GM10847 (cell line): ENCODE measurements at regions not wholly inside any gene's neighbourhood (a gene's known extent, or its start where the extent isn't known, plus 50 kb on each side); places are given as distances from the start of the nearest gene placed in this dataset.

Experiments used
- POLR2A ChIP-seq: IDR thresholded peaks from 2 replicates; pipeline ENCODE4 v1.6.1; 2011; ENCODE audit not compliant: insufficient read length; ENCODE audit errors: extremely low read depth

DNA sequence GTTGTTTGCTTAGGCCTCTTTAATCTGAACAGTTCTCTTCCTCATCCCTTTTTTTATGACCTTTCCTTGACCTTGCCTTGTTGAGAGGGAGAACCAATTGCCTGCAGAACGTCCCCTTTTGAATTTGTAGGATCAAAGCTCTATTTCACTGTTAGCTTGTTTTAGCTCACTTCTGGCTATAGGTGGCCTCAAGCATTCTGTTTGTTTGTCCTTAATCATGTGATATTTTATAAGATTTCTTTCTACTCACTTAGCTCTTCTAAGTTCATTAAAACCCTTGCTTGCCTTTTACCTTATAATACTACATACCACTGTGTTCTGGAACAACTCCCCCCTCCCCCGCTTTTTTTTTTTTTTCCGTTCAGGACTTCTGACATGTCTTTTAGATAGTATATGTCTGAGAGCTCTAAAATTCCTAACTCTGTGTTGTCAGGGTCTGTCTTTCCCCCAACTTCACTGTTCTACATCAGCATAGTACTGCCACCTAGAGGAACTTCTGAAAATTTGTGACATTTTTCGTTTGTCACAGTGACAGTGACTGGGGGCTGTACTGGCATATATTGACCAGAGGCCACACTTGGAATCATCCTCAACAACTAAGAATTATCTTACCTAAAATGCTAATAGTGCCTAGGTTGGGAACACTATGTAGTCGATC is 128.5 kb downstream of the LARP7 start:
- no peak for TF ChIP-seq POLR2A

DNA sequence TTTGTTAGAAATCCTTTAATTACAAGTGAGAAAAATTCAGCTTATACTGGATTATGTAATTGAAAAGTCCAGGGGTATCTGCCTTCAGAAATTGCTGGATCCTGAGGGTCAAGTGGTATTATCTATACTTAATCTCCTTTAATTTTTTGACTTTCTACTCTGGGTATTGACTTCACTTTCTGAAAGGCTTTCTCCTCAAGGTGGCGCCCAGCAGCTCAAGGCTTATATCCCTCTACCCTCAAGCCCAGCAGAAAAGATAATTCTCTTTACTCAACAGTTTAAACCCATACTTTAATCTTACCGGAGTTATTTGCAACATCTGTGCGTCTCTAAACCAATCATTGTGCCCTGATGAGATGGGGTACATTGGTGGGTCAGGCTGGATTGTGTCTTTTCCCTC is 129.5 kb downstream of the LARP7 start:
- TF ChIP-seq POLR2A = no peak

DNA sequence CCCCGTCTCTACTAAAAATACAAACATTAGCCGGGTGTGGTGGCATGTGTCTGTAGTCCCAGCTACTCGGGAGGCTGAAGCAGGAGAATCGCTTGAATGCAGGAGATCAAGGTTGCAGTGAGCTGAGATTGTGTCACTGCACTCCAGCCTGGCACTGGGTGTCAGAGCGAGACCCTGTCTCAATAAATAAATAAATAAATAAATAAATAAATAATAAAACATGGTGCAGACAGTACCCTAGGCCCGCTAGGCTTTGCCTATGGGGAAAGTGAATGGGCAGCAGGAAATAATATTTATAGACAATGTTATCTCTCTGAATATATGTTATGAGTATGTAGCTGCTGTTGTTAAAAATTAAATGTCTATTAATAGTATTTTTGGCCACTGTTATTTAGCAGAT is 130.4 kb downstream of the LARP7 start:
- TF ChIP-seq POLR2A = no peak

DNA sequence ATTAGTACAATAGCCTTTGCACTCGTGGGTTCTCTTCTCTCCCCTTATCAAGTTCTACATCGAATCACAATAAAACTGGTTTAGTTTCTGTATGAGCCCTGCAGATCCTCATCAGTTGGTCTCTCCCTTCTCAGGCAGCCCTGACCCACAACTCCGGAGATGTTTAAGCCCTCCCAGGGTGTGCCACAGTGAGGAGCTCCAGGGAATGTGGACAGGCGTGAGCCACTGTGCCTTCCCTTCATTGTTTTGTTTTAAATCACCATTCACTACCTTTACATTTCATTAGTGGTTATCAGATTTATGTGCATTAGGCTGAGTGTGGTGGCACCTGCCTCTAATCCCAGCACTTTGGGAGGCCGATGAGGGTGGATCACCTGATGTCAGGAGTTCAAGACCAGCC is 133.2 kb downstream of the LARP7 start:
- TF ChIP-seq POLR2A = no peak

DNA sequence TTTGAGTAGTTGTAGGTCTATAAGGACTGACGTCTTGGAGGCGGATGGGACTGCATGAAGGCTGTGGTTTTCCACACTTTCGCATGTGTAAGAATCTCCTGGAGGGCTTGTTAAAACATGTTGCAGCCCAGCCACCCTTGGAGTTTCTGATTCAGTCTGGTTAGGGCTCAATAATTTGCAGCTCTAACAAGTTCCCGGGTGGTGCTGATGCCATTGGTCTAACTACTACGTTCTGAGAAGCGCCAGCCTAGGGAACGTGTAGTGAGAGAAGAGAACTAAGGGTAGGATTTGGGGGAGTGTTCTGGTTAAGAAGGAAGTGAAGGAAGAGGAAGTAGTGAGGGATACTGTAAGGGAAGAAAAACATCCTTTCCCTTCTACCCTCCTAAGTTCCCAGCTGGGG is 138.9 kb downstream of the LARP7 start:
- TF ChIP-seq POLR2A = no peak

DNA sequence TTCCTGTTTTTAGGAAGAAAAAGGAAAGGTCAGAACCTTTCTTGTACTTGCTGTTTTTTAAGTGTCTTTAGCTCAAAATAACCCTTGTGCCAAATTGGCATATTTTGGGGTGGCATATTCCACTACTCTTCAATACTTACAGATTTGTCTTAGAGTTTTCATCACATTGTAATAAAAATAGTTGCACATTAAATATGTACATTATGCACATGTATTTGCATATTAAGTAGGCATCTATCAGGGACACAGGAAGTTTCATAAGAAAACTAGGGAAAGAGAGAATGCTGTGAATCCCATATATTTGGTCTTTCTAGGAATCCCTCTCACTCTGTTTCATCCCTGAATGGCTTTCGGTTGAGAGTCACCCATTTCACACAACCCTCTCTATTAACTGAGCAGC is 139.6 kb downstream of the LARP7 start:
- no peak for TF ChIP-seq POLR2A

DNA sequence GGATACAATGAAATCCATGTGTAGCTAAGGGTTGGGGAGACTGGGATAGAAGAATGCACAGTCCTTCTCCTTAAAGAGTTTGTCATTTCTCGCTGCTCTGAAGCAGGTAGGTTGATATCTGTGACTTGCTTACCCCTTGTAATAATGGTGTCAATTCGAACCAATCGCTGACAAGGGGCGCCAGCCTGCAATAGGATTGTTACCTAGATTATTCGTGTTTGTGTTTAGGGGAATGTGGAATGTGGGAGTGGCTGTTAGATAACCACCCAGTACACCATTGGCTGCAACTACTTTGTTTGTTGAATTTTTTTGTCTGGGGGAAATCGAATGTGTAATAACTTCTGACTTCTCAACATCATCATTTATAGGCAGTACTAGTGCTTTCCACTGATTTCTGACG is 141.6 kb downstream of the LARP7 start:
- TF ChIP-seq POLR2A = no peak

DNA sequence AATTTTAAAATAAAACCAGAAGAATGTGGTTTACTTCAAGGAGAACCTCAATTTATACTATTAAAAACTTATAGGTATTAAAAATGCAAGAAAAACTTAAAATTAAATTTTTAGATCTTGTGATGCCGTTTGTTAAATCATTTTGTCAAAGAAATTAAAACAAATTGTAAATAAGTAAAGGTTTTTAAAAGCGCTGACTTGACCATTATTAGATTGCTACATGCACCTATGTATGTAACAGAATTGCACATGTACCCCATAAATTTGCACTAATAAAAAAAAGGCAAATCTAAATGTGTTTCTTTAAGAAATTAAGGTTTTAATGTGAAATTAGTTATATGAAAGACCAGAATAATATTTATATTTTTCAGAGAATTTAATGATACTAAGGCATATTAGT is 156.1 kb downstream of the LARP7 start:
- TF ChIP-seq POLR2A = no peak

DNA sequence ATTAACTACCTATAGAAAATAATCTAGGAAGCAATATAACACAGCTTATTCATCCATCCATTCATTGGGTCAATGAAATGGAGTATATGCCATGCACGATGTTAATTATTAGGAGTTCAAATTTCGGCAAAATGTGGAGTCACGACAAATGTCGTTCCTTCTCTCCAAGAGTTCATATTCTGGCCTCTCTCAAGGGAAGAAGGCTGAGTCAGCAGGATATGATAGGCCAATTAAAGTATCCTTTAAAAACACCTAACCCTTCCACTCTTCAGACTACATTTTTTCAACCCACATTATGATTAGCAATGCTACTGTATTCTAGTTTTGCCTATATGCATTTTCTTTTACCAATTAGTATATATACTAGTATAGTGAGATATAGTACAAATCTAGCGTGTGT is 163.1 kb downstream of the LARP7 start:
- no peak for TF ChIP-seq POLR2A

DNA sequence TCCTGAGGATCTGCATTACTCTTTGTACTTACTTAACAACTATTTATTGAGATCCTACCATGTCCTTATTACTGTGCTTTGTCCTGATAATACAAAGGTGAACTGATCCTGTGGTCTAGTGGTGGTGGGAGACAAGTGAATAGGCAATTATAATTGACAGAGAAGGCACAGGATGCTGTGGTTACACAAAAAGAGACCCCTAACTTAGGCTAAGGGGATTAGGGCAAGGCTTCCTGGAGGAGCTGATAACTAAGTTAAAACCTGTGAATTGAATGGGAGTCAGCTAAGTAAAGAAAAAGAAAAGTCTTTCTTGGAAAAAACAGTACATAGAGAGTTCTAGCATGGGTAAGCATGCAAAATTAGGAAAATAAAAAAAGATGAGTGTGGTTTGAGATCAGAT is 164.4 kb downstream of the LARP7 start:
- no peak for TF ChIP-seq POLR2A

DNA sequence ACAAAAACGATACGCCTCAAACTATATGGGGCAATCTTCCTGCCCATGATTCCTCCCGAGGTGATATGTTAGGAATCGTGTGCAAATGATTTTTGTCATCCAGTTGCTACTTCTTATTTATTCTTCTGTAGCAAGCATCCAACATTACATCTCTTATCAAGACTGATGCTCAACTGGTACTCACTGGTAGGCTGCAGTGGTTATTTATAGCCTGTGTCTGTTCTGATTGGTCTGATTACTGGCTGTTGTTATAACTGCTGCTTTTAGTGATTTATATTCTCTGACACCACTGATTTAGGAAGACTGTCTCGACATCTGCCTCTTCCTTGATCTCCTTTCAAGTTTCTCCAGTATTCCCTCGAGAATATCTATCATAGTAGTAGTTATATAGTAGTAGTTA is 165.8 kb downstream of the LARP7 start:
- no peak for TF ChIP-seq POLR2A

DNA sequence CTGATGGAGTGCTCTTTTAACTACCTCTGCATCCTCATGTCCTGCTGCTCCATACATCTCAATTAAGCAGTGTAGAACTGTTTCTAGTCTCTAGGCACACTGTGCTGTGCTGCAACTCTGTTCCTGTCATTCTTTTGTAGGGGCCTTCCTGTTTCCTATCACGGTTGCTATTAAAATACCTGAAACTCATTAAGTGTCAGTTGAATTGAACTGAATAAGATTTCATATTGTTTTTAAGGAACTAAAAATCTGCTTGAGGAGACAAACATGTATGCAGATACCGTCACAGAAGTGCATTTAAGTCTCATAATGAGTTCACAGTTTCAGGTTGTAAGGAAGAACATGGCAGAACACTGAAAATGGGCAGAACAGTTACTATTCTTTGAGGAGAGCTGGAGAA is 170.1 kb downstream of the LARP7 start:
- TF ChIP-seq POLR2A = no peak

DNA sequence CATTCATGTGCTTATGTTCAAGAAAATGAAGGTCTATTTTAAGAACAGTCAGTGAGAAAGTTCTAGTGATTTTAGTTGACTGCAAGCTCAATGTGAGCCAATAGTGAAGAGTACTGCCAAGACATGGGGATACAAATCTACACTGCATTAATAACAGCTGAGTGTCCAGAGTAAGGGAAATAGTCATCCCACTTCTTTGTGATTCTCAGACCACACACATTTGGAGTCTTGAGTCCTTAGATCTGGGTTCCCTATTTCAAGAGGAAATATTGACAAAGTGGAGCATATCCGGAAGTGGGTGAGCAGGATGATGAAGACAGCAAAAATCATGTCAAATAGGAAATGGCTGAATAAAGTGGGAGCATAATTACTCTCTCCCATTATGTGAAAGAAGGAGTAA is 171.1 kb downstream of the LARP7 start:
- no peak for TF ChIP-seq POLR2A

DNA sequence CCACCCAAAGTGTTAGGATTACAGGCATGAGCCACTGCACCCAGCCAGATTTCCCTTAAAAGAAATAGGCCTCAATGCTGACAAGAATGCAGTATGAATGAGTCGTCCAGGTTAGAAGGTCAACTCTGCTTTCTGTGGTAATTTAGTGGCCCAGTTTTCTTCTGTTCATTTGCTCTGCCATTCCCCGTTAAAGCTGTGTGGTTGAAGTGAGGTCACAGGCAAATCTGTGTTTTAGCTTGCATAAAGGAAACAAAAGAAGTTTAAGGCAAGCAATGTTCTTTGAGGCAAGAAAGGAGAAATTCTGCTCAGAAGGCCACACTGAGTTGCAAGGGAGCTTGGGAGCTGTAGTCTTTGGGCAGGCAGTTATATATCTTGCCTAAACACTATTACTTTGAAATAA is 176.8 kb downstream of the LARP7 start:
- TF ChIP-seq POLR2A = no peak

DNA sequence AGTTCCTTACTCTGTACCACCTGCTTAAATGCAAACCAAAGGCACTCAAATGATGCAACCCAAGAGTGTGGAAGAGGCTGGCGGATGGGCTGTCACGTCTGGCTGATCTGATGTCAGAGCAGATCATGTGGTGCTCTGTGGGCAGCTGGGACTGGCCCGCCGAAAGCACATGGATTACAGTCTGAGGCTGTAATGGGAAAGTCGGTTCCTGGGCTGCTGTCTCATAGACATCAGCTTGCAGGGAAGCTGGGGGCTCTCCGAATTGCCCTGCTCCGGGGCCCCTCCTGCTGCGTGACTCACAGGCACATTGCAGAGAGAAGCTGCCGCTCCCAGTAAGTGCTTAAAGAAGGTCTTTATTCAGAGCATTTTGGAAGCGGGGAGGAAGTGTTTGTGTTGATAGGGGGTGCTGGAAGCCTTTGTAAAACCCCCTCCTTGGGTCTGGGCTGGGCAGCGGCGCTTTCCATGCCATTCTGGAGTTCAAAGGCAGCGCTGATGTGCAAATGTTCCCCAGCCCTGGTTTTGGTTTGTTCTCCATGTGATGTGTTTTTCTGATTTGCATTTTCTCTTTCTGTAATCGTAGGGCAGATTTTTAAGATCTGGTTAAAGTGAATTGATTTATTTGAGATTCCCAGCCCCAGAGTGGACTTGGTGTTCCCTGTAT is 181.1 kb downstream of the LARP7 start:
- TF ChIP-seq POLR2A = peak; percentile 44

DNA sequence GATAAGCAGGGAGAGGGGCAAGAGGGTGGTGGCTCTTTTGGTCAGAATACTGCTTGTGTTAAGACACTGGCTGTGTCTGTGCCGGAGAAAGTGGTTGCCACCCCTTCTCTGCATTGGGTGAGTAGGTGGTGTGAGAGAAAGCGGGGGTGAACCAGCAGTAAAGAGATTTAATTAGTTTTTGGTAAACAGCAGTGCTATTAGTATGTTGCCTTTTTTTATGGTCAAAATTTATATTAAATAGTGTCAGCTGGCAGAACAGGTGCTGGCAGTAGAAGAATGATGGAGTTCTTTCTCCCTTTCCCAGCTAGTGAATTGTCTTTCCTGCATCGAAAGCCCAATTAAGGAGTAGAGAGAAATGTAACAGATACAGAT is 181.6 kb downstream of the LARP7 start:
- TF ChIP-seq POLR2A = no peak

DNA sequence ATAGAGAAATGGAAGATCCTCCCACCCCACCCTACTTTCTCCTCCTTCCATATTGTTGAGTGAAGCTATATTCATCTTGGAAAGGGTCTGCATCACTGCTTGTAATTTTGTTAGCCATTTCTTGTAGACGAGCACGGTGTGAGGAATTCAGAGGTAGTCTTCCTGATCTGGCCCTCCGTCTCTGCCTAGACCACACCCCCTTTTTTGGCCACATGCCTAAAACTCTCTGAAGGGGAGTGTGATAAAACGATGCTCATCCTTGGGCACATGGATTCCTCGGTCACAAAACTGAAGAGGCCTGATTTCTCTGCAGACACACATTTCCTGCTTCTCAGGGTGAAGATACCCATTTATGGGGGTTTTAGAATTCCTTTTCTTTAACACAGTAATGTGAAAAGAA is 182.8 kb downstream of the LARP7 start:
- TF ChIP-seq POLR2A = no peak
